Neural cell (in vitro differentiated cells): ENCODE measurements at regions not wholly inside any gene's neighbourhood (a gene's known extent, or its start where the extent isn't known, plus 50 kb on each side); places are given as distances from the start of the nearest gene placed in this dataset.

ENCODE experiments used
- CTCF ChIP-seq: fragments of 450-650 bp; IDR thresholded peaks from 2 replicates; pipeline ENCODE4 v1.5.1; 2014; ENCODE audit warnings: antibody characterized with exemption, mild to moderate bottlenecking, moderate library complexity; ENCODE audit not compliant: poor library complexity, severe bottlenecking
- EP300 ChIP-seq: fragments of 450-650 bp; conservative IDR thresholded peaks from 2 replicates; pipeline ENCODE4 v1.6.1; 2014; ENCODE audit warnings: antibody characterized with exemption, mild to moderate bottlenecking, moderate library complexity; ENCODE audit not compliant: poor library complexity, severe bottlenecking
- EZH2 ChIP-seq: fragments of 200-600, 300-800 bp; shearing (Covaris generic), sonication (generic); IDR thresholded peaks from 2 replicates; pipeline ENCODE4 v1.6.1; 2014; ENCODE audit warnings: antibody characterized with exemption, low read length, borderline replicate concordance, mild to moderate bottlenecking; ENCODE audit not compliant: insufficient read depth, poor library complexity, severe bottlenecking
- MXI1 ChIP-seq: fragments of 450-650 bp; conservative IDR thresholded peaks from 2 replicates; pipeline ENCODE4 v1.6.1; 2014; ENCODE audit warnings: antibody characterized with exemption, mild to moderate bottlenecking; ENCODE audit not compliant: poor library complexity, severe bottlenecking
- POLR2AphosphoS5 ChIP-seq: IDR thresholded peaks from 2 replicates; pipeline ENCODE4 v1.6.1; 2012
- TAF1 ChIP-seq: IDR thresholded peaks from 2 replicates; pipeline ENCODE4 v1.6.1; 2012; ENCODE audit warnings: low read depth

DNA sequence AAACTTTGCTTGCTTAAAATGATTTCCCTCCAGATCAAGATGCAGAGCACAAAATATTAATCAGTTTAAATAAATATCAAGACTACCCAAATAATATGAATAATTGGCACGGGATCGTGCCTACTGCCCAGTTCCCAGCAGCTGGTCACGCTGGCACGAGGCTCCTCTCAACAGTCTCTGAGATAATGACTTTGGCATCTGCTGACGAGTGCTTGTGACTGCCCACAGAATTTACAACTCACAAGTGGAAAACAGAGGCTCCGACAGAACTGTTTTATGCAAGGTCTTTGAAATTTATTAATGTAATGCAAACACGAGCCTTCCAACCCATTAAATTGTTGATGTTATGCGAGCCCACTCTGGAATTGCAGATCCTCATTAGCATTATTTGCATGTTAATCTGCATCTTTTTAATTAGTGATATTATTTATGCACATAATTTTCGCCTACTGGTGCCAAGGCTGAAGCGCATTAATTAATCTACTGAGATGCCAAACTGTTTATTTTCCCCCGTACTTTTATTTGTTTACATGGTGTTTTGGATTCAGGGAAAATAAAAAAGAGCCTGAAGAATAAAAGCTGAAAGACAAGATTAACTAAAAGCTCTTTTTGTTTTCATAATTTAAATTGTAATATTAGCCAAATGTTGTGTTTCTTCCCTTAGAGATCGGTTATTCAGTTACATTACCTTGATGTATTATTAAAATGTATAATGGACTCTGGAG, 369.3 kb upstream of the IRX1 start:
- TF ChIP-seq CTCF (no peak), EZH2 (no peak), MXI1 (no peak), TAF1 (no peak), POLR2AphosphoS5 (no peak), EP300 (no peak)
